Erythroblast (primary cell): ENCODE measurements at regions not wholly inside any gene's neighbourhood (a gene's known extent, or its start where the extent isn't known, plus 50 kb on each side); places are given as distances from the start of the nearest gene placed in this dataset.

Experiments
- GATA1 ChIP-seq: IDR thresholded peaks from 2 replicates; pipeline ENCODE4 v1.6.1; 2011; ENCODE audit warnings: low read depth, mild to moderate bottlenecking, control low read depth, low read length, moderate library complexity
- POLR2A ChIP-seq: IDR thresholded peaks from 2 replicates; pipeline ENCODE4 v1.6.1; 2011; ENCODE audit warnings: mild to moderate bottlenecking, low read length

DNA sequence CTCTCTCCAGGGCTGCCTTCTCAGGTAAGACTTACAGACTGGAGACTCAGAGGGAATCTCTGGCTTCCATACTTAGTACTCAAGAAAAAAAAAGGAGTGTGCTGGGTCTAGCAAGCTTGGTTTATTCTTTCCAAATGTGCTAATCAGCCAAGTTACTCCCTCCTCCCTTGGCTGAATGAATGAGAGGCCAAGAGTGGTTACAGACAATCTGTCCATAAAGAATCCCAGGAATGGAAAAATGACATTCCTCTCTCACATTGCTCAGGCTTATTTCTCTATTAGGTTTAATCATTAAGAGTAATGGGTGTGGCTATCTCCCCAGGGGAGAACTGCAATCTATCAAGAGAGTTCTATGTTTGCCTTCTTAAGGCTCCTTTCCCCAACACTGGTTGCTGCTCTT is 547.3 kb upstream of the PLXNA2 start:
- no peak for TF ChIP-seq POLR2A
- no peak for TF ChIP-seq GATA1
